Peyer's patch (tissue), 4 donors: ENCODE measurements at regions not wholly inside any gene's neighbourhood (a gene's known extent, or its start where the extent isn't known, plus 50 kb on each side); places are given as distances from the start of the nearest gene placed in this dataset.
A peak's percentile ranks its signal among the peaks of the same experiment; 100 is the strongest.

Experiments used
- DNase-seq, 3 donors: peaks; one replicate each; pipeline ENCODE4 v3.0.0-alpha.2; 2017 to 2019
- H3K27ac ChIP-seq, 4 donors: fragments of 200-600 bp; sonication (generic); one replicate each; pipeline ENCODE4 v1.5.1; 2016 to 2019
- H3K27me3 ChIP-seq, 2 donors: fragments of 200-600 bp; sonication (generic); one replicate each; pipeline ENCODE4 v1.5.1; 2019
- H3K36me3 ChIP-seq, 3 donors: fragments of 200-600 bp; sonication (generic); one replicate each; pipeline ENCODE4 v1.5.1; 2016 to 2019
- H3K4me1 ChIP-seq, 4 donors: fragments of 200-600 bp; sonication (generic); one replicate each; pipeline ENCODE4 v1.5.1; 2016 to 2019
- H3K4me3 ChIP-seq, 4 donors: fragments of 200-600 bp; sonication (generic); 1 replicate in 3 of 4; 2 replicates in 1 of 4; pipeline ENCODE4 v1.5.1; 2016 to 2019; ENCODE audit warnings: mild to moderate bottlenecking in 1 of 4
- H3K9me3 ChIP-seq, 4 donors: fragments of 200-600 bp; sonication (generic); one replicate each; pipeline ENCODE4 v1.5.1; 2016 to 2019; ENCODE audit warnings: mild to moderate bottlenecking in 1 of 4
- POLR2A ChIP-seq, 2 donors: fragments of 450-650 bp; IDR thresholded peaks; one replicate each; pipeline ENCODE4 v1.5.1; 2017; ENCODE audit warnings: antibody characterized with exemption in 2 of 2, mild to moderate bottlenecking in 2 of 2, moderate library complexity in 2 of 2
- TF ChIP-seq, protein P1 (sequence below), 6 experiments: fragments of 450-650 bp in 4 of 6; fragments of 200-600 bp in 2 of 6; sonication (generic) in 1 of 6; IDR thresholded peaks; one replicate each; pipeline ENCODE4 v1.5.1; 2017 to 2019; ENCODE audit warnings: antibody characterized with exemption in 6 of 6, mild to moderate bottlenecking in 3 of 6, moderate library complexity in 1 of 6

- no peak for DNase-seq
- Histone ChIP-seq H3K4me1 (no peaks in the 10 kb centered on the region), H3K36me3 (no peaks in the 10 kb centered on the region), H3K9me3 (no peaks in the 10 kb centered on the region), H3K27ac (no peak overlapping the region), H3K4me3 (peak overlapping the region in 1 of 4 donors; percentile 22), H3K27me3 (no peaks in the 10 kb centered on the region)
- no peak for TF ChIP-seq POLR2A (IDR thresholded peaks at IDR 0.05)
- TF ChIP-seq, protein P1, sequence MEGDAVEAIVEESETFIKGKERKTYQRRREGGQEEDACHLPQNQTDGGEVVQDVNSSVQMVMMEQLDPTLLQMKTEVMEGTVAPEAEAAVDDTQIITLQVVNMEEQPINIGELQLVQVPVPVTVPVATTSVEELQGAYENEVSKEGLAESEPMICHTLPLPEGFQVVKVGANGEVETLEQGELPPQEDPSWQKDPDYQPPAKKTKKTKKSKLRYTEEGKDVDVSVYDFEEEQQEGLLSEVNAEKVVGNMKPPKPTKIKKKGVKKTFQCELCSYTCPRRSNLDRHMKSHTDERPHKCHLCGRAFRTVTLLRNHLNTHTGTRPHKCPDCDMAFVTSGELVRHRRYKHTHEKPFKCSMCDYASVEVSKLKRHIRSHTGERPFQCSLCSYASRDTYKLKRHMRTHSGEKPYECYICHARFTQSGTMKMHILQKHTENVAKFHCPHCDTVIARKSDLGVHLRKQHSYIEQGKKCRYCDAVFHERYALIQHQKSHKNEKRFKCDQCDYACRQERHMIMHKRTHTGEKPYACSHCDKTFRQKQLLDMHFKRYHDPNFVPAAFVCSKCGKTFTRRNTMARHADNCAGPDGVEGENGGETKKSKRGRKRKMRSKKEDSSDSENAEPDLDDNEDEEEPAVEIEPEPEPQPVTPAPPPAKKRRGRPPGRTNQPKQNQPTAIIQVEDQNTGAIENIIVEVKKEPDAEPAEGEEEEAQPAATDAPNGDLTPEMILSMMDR (IDR thresholded peaks at IDR 0.05): no peak
Observed at GRCh38 chr4:96312046-96312685, 472.3 kb downstream of the PDHA2 start.

DNA sequence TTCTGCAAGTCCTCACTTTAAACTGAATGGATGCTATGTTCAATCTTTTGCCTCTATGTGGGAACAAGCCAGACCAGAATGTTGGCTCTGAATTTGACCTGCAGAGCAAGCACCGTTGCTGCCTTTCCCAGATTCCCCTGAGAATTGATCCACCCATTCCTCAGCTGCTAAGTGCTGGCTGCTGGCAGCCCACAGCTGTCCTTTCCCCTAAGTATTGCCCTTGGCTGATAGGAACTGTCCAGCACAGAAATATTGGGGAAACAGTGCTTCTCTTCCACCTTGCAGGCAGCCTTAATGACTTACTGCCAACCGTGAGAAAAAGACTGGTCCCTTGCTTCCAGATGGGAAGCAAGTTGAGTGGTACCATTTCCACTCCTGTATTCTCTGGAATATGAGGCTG, 475.9 kb downstream of the PDHA2 start:
- Histone ChIP-seq H3K27me3 (no peaks in the 10 kb centered on the region), H3K4me3 (no peak overlapping the region)

GRCh38 chr4:96316776-96317175, 476.9 kb downstream of the PDHA2 start:
- TF ChIP-seq POLR2A (IDR thresholded peaks at IDR 0.05): no peak
- TF ChIP-seq, protein P1 (IDR thresholded peaks at IDR 0.05): no peak
- H3K4me1 ChIP-seq: no peaks in the 10 kb centered on the region
- no peak for DNase-seq
- no peaks in the 10 kb centered on the region for H3K36me3 ChIP-seq
- no peaks in the 10 kb centered on the region for H3K27me3 ChIP-seq
- no peak overlapping the region for H3K4me3 ChIP-seq
- no peak overlapping the region for H3K27ac ChIP-seq
- H3K9me3 ChIP-seq: no peaks in the 10 kb centered on the region

More for the DNA sequence above, 475.9 kb downstream of the PDHA2 start:
- Histone ChIP-seq H3K27ac (no peak overlapping the region), H3K36me3 (no peaks in the 10 kb centered on the region), H3K9me3 (no peaks in the 10 kb centered on the region), H3K4me1 (no peaks in the 10 kb centered on the region)
- no peak for TF ChIP-seq POLR2A (IDR thresholded peaks at IDR 0.05)
- TF ChIP-seq, protein P1 (IDR thresholded peaks at IDR 0.05): no peak
- DNase-seq: no peak

DNA sequence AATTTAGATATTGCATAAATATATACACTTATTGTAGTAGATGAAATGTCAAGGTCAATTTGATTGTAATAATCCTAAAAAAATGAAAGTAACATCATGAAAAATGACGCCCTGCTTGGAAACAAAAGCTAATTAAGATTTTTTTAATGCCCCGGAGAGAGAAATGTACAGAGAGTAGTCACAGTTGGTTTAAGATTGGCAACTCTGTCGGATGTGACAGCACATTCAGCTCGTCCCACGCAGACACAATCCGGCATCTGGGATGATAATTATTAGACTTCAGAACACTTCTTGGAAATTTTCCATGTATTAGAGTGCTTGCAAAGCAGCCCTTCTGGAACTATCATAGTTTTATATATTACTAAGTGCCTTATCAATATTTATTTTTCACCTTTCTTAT, 478.0 kb downstream of the PDHA2 start:
- H3K36me3 ChIP-seq: no peaks in the 10 kb centered on the region
- no peak overlapping the region for H3K4me3 ChIP-seq
- no peak for DNase-seq
- TF ChIP-seq, protein P1 (IDR thresholded peaks at IDR 0.05): no peak
- no peak for TF ChIP-seq POLR2A (IDR thresholded peaks at IDR 0.05)
- no peaks in the 10 kb centered on the region for H3K27me3 ChIP-seq
- no peaks in the 10 kb centered on the region for H3K4me1 ChIP-seq
- H3K27ac ChIP-seq: no peak overlapping the region
- H3K9me3 ChIP-seq: no peaks in the 10 kb centered on the region

DNA sequence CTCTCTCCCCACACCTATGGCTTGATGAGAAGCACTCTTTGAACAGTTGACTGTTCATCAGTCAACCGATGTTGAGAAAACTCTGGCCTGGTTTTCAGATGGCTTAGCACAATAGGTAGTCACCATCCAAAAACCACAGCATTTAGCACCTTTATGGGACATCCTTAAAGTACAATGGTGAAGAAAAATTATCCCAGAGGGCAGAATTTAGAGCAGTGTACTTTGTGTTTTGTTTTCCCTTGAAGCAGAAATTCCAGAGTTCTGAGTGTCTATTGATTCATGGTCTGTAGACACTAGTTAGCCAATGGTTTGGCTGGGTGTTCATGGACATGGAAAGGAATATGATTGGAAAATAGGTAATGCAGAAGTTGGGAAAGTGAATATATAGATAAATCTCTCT, 487.0 kb downstream of the PDHA2 start:
- TF ChIP-seq, protein P1 (IDR thresholded peaks at IDR 0.05): no peak
- TF ChIP-seq POLR2A (IDR thresholded peaks at IDR 0.05): no peak
- H3K27me3 ChIP-seq: no peaks in the 10 kb centered on the region
- no peak overlapping the region for H3K4me3 ChIP-seq
- no peaks in the 10 kb centered on the region for H3K36me3 ChIP-seq
- H3K4me1 ChIP-seq: no peaks in the 10 kb centered on the region
- H3K27ac ChIP-seq: no peak overlapping the region
- DNase-seq: no peak
- H3K9me3 ChIP-seq: no peaks in the 10 kb centered on the region

- H3K9me3 ChIP-seq: no peaks in the 10 kb centered on the region
- DNase-seq: no peak
- no peak overlapping the region for H3K27ac ChIP-seq
- no peaks in the 10 kb centered on the region for H3K4me1 ChIP-seq
- no peaks in the 10 kb centered on the region for H3K27me3 ChIP-seq
- TF ChIP-seq POLR2A (IDR thresholded peaks at IDR 0.05): no peak
- TF ChIP-seq, protein P1 (IDR thresholded peaks at IDR 0.05): no peak
- H3K4me3 ChIP-seq: no peak overlapping the region
- no peaks in the 10 kb centered on the region for H3K36me3 ChIP-seq
Observed at GRCh38 chr4:96342196-96342595, 502.3 kb downstream of the PDHA2 start.
